Fibroblast of villous mesenchyme (primary cell): ENCODE measurements at regions not wholly inside any gene's neighbourhood (a gene's known extent, or its start where the extent isn't known, plus 50 kb on each side); places are given as distances from the start of the nearest gene placed in this dataset.

ENCODE experiments used
- DNase-seq: peaks from one replicate; pipeline ENCODE4 v3.0.0-alpha.2; 2010; ENCODE audit warnings: low read depth
- H3K4me3 ChIP-seq: 2 replicates; pipeline ENCODE4 v1.5.1; 2011; ENCODE audit warnings: low read depth, mild to moderate bottlenecking, low read length
- TF ChIP-seq, protein P1 (sequence below): IDR thresholded peaks from 2 replicates; pipeline ENCODE4 v1.5.1; 2012; ENCODE audit warnings: low read depth, mild to moderate bottlenecking, low read length; ENCODE audit not compliant: insufficient read depth

DNA sequence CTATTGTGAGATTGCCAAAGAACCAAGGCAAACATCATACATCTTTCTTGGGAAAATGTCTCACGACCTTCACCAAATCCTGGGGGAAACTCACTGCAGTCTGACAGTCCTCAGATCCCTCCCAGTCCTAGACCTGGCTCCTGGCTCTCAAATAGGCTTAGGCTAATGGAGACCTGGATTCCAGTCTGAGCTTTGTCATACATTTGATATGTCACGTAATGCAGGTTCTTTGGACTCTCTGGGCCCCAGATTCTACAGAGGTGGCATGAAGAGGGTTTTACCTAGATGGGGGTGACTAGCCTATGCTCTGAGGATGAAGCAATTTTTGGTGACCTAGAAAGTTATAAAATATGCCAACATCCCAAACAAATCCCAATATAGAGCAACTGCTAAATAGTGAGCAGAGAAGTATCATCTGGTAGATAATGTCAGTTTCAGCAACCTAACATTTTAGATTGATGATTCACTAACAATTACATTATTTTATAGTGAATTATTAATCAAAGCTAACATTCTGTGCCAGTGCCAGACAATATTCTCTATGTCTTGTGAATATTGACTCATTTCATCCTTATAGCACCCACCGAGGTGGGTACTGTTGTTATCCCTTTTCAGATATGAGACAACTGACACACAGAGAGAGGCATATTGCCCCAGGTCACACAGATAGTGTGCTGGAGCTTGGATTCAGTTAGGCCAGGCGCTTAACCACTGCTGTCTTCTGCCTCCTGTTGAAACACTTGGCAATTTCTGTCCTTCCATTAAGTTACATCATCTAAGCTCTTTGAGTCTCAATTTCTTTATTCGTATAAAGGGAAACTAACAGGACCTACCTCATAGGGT, 195.4 kb upstream of the MAMLD1 start:
- no peak for DNase-seq
- TF ChIP-seq, protein P1, sequence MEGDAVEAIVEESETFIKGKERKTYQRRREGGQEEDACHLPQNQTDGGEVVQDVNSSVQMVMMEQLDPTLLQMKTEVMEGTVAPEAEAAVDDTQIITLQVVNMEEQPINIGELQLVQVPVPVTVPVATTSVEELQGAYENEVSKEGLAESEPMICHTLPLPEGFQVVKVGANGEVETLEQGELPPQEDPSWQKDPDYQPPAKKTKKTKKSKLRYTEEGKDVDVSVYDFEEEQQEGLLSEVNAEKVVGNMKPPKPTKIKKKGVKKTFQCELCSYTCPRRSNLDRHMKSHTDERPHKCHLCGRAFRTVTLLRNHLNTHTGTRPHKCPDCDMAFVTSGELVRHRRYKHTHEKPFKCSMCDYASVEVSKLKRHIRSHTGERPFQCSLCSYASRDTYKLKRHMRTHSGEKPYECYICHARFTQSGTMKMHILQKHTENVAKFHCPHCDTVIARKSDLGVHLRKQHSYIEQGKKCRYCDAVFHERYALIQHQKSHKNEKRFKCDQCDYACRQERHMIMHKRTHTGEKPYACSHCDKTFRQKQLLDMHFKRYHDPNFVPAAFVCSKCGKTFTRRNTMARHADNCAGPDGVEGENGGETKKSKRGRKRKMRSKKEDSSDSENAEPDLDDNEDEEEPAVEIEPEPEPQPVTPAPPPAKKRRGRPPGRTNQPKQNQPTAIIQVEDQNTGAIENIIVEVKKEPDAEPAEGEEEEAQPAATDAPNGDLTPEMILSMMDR: no peak
- H3K4me3 ChIP-seq: no peak overlapping the region

- no peak overlapping the region for H3K4me3 ChIP-seq
- DNase-seq: no peak
- TF ChIP-seq, protein P1: no peak
These were observed 181.0 kb upstream of the MAMLD1 start for GRCh38 chrX:150182161-150182560.

DNA sequence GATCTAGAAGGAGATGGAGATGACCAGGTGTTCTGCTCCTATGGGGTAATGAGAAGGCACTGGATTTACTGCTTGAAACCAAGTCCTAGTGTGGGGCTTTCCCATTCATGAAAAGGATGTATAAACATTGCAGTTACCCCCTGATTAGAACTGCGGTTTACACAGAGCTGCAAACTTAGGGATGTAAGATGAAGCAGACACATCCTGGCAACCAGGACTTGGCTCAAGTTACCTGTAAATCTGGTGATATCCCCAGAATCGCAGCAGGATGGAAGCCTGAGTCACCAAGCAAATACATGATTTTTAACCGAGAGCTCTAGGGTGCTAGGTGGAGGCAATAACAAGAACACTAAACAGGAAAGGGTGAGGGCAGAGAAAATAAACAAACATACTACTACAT, 178.6 kb upstream of the MAMLD1 start:
- TF ChIP-seq, protein P1: no peak
- no peak overlapping the region for H3K4me3 ChIP-seq
- DNase-seq: no peak

DNA sequence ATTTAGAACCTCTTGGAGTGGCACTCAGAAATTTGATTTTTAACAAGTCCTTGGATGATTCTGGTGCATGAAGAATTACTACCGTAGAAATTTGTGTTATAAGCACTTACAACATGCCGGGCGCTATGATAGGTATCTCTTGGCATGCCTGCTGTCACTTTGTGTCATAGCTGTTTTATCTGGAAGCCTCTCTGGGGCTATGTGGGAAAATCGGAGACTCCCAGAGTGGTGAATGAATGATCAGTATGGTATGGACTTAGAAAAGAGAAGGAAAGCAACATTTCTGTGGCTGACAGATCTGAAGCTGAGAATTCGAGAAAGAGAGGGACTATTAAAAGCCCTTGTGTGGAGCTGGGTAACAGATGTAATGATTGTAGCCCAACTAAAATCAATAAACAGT, 177.4 kb upstream of the MAMLD1 start:
- TF ChIP-seq, protein P1: no peak
- H3K4me3 ChIP-seq: no peak overlapping the region
- DNase-seq: no peak

GRCh38 chrX:150192816-150193215, 170.3 kb upstream of the MAMLD1 start:
- TF ChIP-seq, protein P1: no peak
- H3K4me3 ChIP-seq: no peak overlapping the region
- DNase-seq: no peak

- no peak for DNase-seq
- H3K4me3 ChIP-seq: no peak overlapping the region
- TF ChIP-seq, protein P1: no peak
These were observed 166.8 kb upstream of the MAMLD1 start for GRCh38 chrX:150196285-150196684.

- no peak for DNase-seq
- H3K4me3 ChIP-seq: no peak overlapping the region
- TF ChIP-seq, protein P1: no peak
These were observed 165.7 kb upstream of the MAMLD1 start for GRCh38 chrX:150197388-150197787.
